ENCODE measurements at regions not wholly inside any gene's neighbourhood (a gene's known extent, or its start where the extent isn't known, plus 50 kb on each side); places are given as distances from the start of the nearest gene placed in this dataset.
"Not testable (repeated sequence)": the region's sequence is repeated elsewhere in the genome, so short reads cannot be mapped to it uniquely, and the experiment has no call there.

- intact Hi-C loops (cut with DNase I) = no loop called here
- Histone ChIP-seq H3K9me3 (no peaks in the 10 kb centered on the region), H3K36me3 (no peaks in the 10 kb centered on the region), H3K4me3 (no peak overlapping the region), H3K4me1 (no peaks in the 10 kb centered on the region), H3K27ac (no peak overlapping the region), H3K27me3 (ENCODE audit: low read depth) (no peaks in the 10 kb centered on the region)
- ATAC-seq (no peak), DNase-seq (no peak)
- no peak for TF ChIP-seq CTCF (IDR thresholded peaks at IDR 0.05)
These were observed 60.2 kb upstream of the PNPLA4 start for GRCh38 chrX:7987160-7988012.

- H3K36me3 ChIP-seq; intact Hi-C loops (cut with DNase I); H3K9me3 ChIP-seq; ATAC-seq; H3K4me3 ChIP-seq; DNase-seq; H3K4me1 ChIP-seq; H3K27ac ChIP-seq; H3K27me3 ChIP-seq (ENCODE audit: low read depth): not testable (repeated sequence)
These were observed 59.5 kb upstream of the PNPLA4 start for GRCh38 chrX:7986738-7987137.

- Histone ChIP-seq H3K36me3 (no peaks in the 10 kb centered on the region), H3K4me3 (no peak overlapping the region), H3K4me1 (no peaks in the 10 kb centered on the region), H3K27me3 (ENCODE audit: low read depth) (no peaks in the 10 kb centered on the region), H3K27ac (no peak overlapping the region), H3K9me3 (no peaks in the 10 kb centered on the region)
- intact Hi-C loops (cut with DNase I) = no loop called here
- ATAC-seq = no peak
- TF ChIP-seq CTCF (IDR thresholded peaks at IDR 0.05) = no peak
- DNase-seq = no peak
These were observed 58.4 kb upstream of the PNPLA4 start for GRCh38 chrX:7985568-7985967.

GRCh38 chrX:7983581-7983980 lies 56.4 kb upstream of the PNPLA4 start:
- Histone ChIP-seq H3K9me3 (no peaks in the 10 kb centered on the region), H3K4me3 (no peak overlapping the region), H3K4me1 (no peaks in the 10 kb centered on the region), H3K27ac (no peak overlapping the region), H3K36me3 (no peaks in the 10 kb centered on the region), H3K27me3 (ENCODE audit: low read depth) (no peaks in the 10 kb centered on the region)
- no peak for DNase-seq
- ATAC-seq = no peak
- intact Hi-C loops (cut with DNase I) = no loop called here
- no peak for TF ChIP-seq CTCF (IDR thresholded peaks at IDR 0.05)

Data from lower lobe of right lung (tissue), 2 donors.